HepG2 (cell line): ENCODE measurements at regions not wholly inside any gene's neighbourhood (a gene's known extent, or its start where the extent isn't known, plus 50 kb on each side); places are given as distances from the start of the nearest gene placed in this dataset.

Experiments
- ATAC-seq: fragments of 200-7000 bp; cut with Tn5 transposase; 3 replicates; pipeline ENCODE4 v1.9.1; 2020; ENCODE audit warnings: mild to moderate bottlenecking, moderate library complexity
- BruUV-seq: library from RNA; stranded (reverse); fragments of 400-500 nt; replicated peaks from 2 replicates; lab custom pipeline; 2021; lab: Mats Ljungman, UMichigan
- CTCF ChIA-PET: fragments of 300-600 bp; formaldehyde crosslinking; extraction: SDS; loops from one replicate; lab custom pipeline; 2021; ENCODE audit warnings: low total read pairs, inconsistent platforms, low intra/inter-chr PET ratio; lab: Yijun Ruan, JAX
- POLR2A ChIA-PET: fragments of 350-600 bp; sonication (Branson Sonifier 250); formaldehyde crosslinking; loops from one replicate; lab custom pipeline; 2020; ENCODE audit warnings: antibody characterized with exemption, inconsistent platforms; lab: Yijun Ruan, JAX
- DNase-seq: peaks from one replicate; pipeline ENCODE4 v3.0.0-alpha.2; 2015; ENCODE audit warnings: low spot score
- FAIRE-seq: peaks from 3 replicates; lab custom pipeline; 2011; peaks lifted over from hg19 to GRCh38; lab: Jason Lieb, UNC
- H2AFZ ChIP-seq: one replicate; pipeline ENCODE4 v1.6.1; 2011; ENCODE audit warnings: low read length, inconsistent platforms
- H3K27ac ChIP-seq: fragments of 300-600 bp; 3 replicates; pipeline ENCODE4 v1.8.0; 2011; ENCODE audit warnings: mixed run types, mild to moderate bottlenecking, mixed read lengths, low read length, inconsistent platforms; ENCODE audit not compliant: insufficient read depth; ENCODE audit errors: extremely low read length
- H3K27me3 ChIP-seq, 2 experiments: fragments of 200-600 bp in 1 of 2; 2 replicates in 1 of 2; 3 replicates in 1 of 2; pipeline versions ENCODE4 v1.6.0 to v1.8.0; 2011; ENCODE audit warnings: low read length in 2 of 2, mild to moderate bottlenecking in 2 of 2, moderate library complexity in 2 of 2, inconsistent platforms in 1 of 2; ENCODE audit not compliant: insufficient read depth in 2 of 2, control insufficient read depth in 1 of 2
- H3K36me3 ChIP-seq, 2 experiments: fragments of 200-600 bp in 1 of 2; replicated peaks in 1 of 2; 2 replicates in 1 of 2; 3 replicates in 1 of 2; pipeline versions ENCODE4 v1.5.1 to v1.8.0; 2011; ENCODE audit warnings: low read length in 2 of 2, inconsistent platforms in 1 of 2; ENCODE audit not compliant: insufficient read depth in 2 of 2, control insufficient read depth in 1 of 2
- H3K4me1 ChIP-seq: 2 replicates; pipeline ENCODE4 v1.5.1; 2012; ENCODE audit warnings: low read length, inconsistent platforms; ENCODE audit not compliant: insufficient read depth
- H3K4me2 ChIP-seq: 2 replicates; pipeline ENCODE4 v1.6.0; 2011; ENCODE audit warnings: low read depth, low read length, inconsistent platforms
- H3K4me3 ChIP-seq, 3 experiments: fragments of 200-600 bp in 1 of 3; sonication (generic), shearing (Covaris generic) in 1 of 3; replicated peaks in 1 of 3; 2 replicates each; pipeline ENCODE4 v1.5.1; 2011 to 2016; ENCODE audit warnings: low read length in 3 of 3, inconsistent platforms in 2 of 3, low read depth in 2 of 3, mild to moderate bottlenecking in 2 of 3, control low read depth in 1 of 3, mixed read lengths in 1 of 3; ENCODE audit not compliant: insufficient read depth in 1 of 3
- H3K79me2 ChIP-seq: one replicate; pipeline ENCODE4 v1.6.1; 2011; ENCODE audit warnings: low read length, inconsistent platforms; ENCODE audit not compliant: insufficient read depth
- H3K9ac ChIP-seq: 2 replicates; pipeline ENCODE4 v1.6.0; 2011; ENCODE audit warnings: mild to moderate bottlenecking, low read depth, low read length, inconsistent platforms; ENCODE audit not compliant: insufficient read depth
- H3K9me3 ChIP-seq: 2 replicates; pipeline ENCODE4 v1.5.1; 2012; ENCODE audit warnings: mild to moderate bottlenecking, low read length
- H4K20me1 ChIP-seq: 2 replicates; pipeline ENCODE4 v1.6.0; 2011; ENCODE audit warnings: inconsistent platforms, mild to moderate bottlenecking, low read length, moderate library complexity; ENCODE audit not compliant: insufficient read depth
- RCOR2 ChIP-seq: IDR thresholded peaks from 2 replicates; pipeline ENCODE4 v1.6.1; 2016; ENCODE audit warnings: missing biosample characterization, missing genetic modification reagents
- RFXAP ChIP-seq: sonication (generic); formaldehyde crosslinking; IDR thresholded peaks from 2 replicates; pipeline ENCODE4 v1.4.0; 2020; ENCODE audit warnings: missing genetic modification reagents, borderline replicate concordance
- ZNF34 ChIP-seq: sonication (generic); formaldehyde crosslinking; IDR thresholded peaks from 2 replicates; pipeline ENCODE4 v1.4.0; 2020; ENCODE audit warnings: mild to moderate bottlenecking, missing genetic modification reagents, borderline replicate concordance
- ZNF510 ChIP-seq: sonication (generic); formaldehyde crosslinking; IDR thresholded peaks from 2 replicates; pipeline ENCODE4 v1.4.0; 2020; ENCODE audit warnings: low read depth, mild to moderate bottlenecking, missing genetic modification reagents
- WGBS: methylation state at CpG from one replicate; pipeline ENCODE4 v1.1.6; 2017; ENCODE audit warnings: low lambda C conversion rate; 5-methylcytosine and 5-hydroxymethylcytosine counted together
- in situ Hi-C: cut with HindIII; loops from 2 replicates; pipeline ENCODE4 v1.10.0; 2017; ENCODE audit warnings: low pct_unique_long_range_greater_than_20kb; ENCODE audit not compliant: extremely low pct_ligation_motif_present
- intact Hi-C: fragments of 100-400 bp; cut with micrococcal nuclease; formaldehyde crosslinking; loops from one replicate; pipeline ENCODE4 v1.10.0; 2022; ENCODE audit not compliant: unreplicated experiment
- small RNA-seq, 3 experiments: library from RNA; depleted of rRNA; stranded (forward); fragments of <200 nt; gene quantifications; one replicate each; pipeline ENCODE3, GENCODE V24; 2012; ENCODE audit warnings: low read depth in 2 of 3, low replicate concordance in 1 of 3; ENCODE audit not compliant: insufficient read length in 3 of 3, insufficient read depth in 2 of 3
- TF ChIP-seq, protein P1 (sequence below): sonication (generic); formaldehyde crosslinking; IDR thresholded peaks from 2 replicates; pipeline ENCODE4 v1.5.1; 2020; ENCODE audit warnings: mild to moderate bottlenecking, missing genetic modification reagents, moderate library complexity
- TF ChIP-seq, protein P2 (sequence below): sonication (generic); formaldehyde crosslinking; IDR thresholded peaks from 2 replicates; pipeline ENCODE4 v1.5.0; 2020; ENCODE audit warnings: mild to moderate bottlenecking, missing genetic modification reagents, moderate library complexity

- TF ChIP-seq RFXAP (CRISPR knock-in tag) (no peak), ZNF34 (no peak)
- TF ChIP-seq, protein P1, sequence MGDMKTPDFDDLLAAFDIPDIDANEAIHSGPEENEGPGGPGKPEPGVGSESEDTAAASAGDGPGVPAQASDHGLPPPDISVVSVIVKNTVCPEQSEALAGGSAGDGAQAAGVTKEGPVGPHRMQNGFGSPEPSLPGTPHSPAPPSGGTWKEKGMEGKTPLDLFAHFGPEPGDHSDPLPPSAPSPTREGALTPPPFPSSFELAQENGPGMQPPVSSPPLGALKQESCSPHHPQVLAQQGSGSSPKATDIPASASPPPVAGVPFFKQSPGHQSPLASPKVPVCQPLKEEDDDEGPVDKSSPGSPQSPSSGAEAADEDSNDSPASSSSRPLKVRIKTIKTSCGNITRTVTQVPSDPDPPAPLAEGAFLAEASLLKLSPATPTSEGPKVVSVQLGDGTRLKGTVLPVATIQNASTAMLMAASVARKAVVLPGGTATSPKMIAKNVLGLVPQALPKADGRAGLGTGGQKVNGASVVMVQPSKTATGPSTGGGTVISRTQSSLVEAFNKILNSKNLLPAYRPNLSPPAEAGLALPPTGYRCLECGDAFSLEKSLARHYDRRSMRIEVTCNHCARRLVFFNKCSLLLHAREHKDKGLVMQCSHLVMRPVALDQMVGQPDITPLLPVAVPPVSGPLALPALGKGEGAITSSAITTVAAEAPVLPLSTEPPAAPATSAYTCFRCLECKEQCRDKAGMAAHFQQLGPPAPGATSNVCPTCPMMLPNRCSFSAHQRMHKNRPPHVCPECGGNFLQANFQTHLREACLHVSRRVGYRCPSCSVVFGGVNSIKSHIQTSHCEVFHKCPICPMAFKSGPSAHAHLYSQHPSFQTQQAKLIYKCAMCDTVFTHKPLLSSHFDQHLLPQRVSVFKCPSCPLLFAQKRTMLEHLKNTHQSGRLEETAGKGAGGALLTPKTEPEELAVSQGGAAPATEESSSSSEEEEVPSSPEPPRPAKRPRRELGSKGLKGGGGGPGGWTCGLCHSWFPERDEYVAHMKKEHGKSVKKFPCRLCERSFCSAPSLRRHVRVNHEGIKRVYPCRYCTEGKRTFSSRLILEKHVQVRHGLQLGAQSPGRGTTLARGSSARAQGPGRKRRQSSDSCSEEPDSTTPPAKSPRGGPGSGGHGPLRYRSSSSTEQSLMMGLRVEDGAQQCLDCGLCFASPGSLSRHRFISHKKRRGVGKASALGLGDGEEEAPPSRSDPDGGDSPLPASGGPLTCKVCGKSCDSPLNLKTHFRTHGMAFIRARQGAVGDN (CRISPR knock-in tag): no peak
- TF ChIP-seq, all 625 proteins: peak for 0
Observed at GRCh38 chr12:108076556-108076955, 52.5 kb upstream of the WSCD2 start (continued).

DNA sequence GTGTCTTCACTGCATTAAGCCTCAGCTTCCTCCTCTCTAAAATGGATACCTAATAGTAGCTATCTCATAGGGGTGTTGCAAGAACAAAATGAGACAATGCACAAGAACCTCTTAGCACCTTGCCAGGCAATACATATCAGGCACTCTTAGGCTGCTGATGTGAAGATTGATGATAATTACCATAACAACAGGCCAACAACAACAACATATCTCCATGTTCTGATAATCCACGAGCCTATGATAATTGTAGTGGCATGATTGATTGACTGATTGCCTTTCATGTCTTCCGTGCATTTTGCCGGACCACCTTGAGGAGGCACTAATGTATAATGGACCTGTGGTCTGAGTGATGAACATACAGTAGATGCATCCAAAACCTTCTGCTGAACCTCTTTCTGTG lies 50.7 kb upstream of the WSCD2 start:
- H3K9me3 ChIP-seq: no peaks in the 10 kb centered on the region
- BruUV-seq: no TSS peak
- intact Hi-C loops (no loop called here), in situ Hi-C loops (no loop called here)
- H3K4me2 ChIP-seq: no peak overlapping the region
- no peak overlapping the region for H3K4me3 ChIP-seq
- ChIA-PET POLR2A (no interaction called here), CTCF (no interaction called here)
- WGBS: 0% methylated on average over 3 of the region's 3 CpGs
- no peak overlapping the region for H2AFZ ChIP-seq
- H3K4me1 ChIP-seq: no peaks in the 10 kb centered on the region
- FAIRE-seq: no peak
- ATAC-seq: no peak
- DNase-seq: no peak
- H3K9ac ChIP-seq: no peak overlapping the region
- H3K79me2 ChIP-seq: no peaks in the 10 kb centered on the region
- no peak for TF ChIP-seq RCOR2 (CRISPR knock-in tag)
- no peak for TF ChIP-seq ZNF510 (CRISPR knock-in tag)
- TF ChIP-seq, protein P2, sequence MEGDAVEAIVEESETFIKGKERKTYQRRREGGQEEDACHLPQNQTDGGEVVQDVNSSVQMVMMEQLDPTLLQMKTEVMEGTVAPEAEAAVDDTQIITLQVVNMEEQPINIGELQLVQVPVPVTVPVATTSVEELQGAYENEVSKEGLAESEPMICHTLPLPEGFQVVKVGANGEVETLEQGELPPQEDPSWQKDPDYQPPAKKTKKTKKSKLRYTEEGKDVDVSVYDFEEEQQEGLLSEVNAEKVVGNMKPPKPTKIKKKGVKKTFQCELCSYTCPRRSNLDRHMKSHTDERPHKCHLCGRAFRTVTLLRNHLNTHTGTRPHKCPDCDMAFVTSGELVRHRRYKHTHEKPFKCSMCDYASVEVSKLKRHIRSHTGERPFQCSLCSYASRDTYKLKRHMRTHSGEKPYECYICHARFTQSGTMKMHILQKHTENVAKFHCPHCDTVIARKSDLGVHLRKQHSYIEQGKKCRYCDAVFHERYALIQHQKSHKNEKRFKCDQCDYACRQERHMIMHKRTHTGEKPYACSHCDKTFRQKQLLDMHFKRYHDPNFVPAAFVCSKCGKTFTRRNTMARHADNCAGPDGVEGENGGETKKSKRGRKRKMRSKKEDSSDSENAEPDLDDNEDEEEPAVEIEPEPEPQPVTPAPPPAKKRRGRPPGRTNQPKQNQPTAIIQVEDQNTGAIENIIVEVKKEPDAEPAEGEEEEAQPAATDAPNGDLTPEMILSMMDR (CRISPR knock-in tag): 0 out of 2 replicates have a peak, but pooled peaks have one; percentile 8
- no peak overlapping the region for H3K27ac ChIP-seq
- H3K36me3 ChIP-seq: no peaks in the 10 kb centered on the region
- no peaks in the 10 kb centered on the region for H4K20me1 ChIP-seq
- H3K27me3 ChIP-seq: no peaks in the 10 kb centered on the region; a peak in 1 of 5 replicates

Small RNA genes in the stretch of these regions (small RNA-seq; reads per million reads assigned to genes)
- 0 reads per million in 3 experiments for gene AC126177.5
